PFSK-1 (cell line): ENCODE measurements at regions not wholly inside any gene's neighbourhood (a gene's known extent, or its start where the extent isn't known, plus 50 kb on each side); places are given as distances from the start of the nearest gene placed in this dataset.

ENCODE experiments used
- FOXP2 ChIP-seq: optimal IDR thresholded peaks from 2 replicates; pipeline ENCODE3; 2011; ENCODE audit warnings: borderline replicate concordance, control low read depth, inconsistent platforms; ENCODE audit not compliant: insufficient read depth; ENCODE audit errors: extremely low read length, extremely low read depth
- POLR2AphosphoS5 ChIP-seq: IDR thresholded peaks from 2 replicates; pipeline ENCODE4 v1.6.1; 2012; ENCODE audit warnings: low read depth, mild to moderate bottlenecking, control low read depth, low read length, moderate library complexity
- REST ChIP-seq, 2 experiments: IDR thresholded peaks; 2 replicates each; pipeline versions ENCODE4 v1.6.1 to v1.8.0; 2011 to 2012; ENCODE audit warnings: low read depth in 2 of 2, low read length in 2 of 2, control low read depth in 1 of 2, inconsistent platforms in 1 of 2, mild to moderate bottlenecking in 1 of 2, moderate library complexity in 1 of 2; ENCODE audit not compliant: insufficient read depth in 1 of 2

- no peak for TF ChIP-seq POLR2AphosphoS5
- TF ChIP-seq REST (IDR thresholded peaks at IDR 0.05; ENCODE audit: insufficient read depth in 1 of 2, low read depth in 2 of 2, low read length in 2 of 2): no peak
- TF ChIP-seq FOXP2: no peak
Measured at GRCh38 chr13:47069133-47069532, 172.3 kb upstream of the HTR2A start.
